ENCODE measurements at regions not wholly inside any gene's neighbourhood (a gene's known extent, or its start where the extent isn't known, plus 50 kb on each side); places are given as distances from the start of the nearest gene placed in this dataset.

- no peak for TF ChIP-seq EP300 (IDR thresholded peaks at IDR 0.05)
- no peak for TF ChIP-seq CTCF (IDR thresholded peaks at IDR 0.05)
- no peak for TF ChIP-seq POLR2A (IDR thresholded peaks at IDR 0.05)
These were observed 2765.1 kb upstream of the PCDH20 start for GRCh38 chr13:64180756-64181155.
